ENCODE measurements at regions not wholly inside any gene's neighbourhood (a gene's known extent, or its start where the extent isn't known, plus 50 kb on each side); places are given as distances from the start of the nearest gene placed in this dataset.

- 15% methylated on average over 1 of the region's 1 CpG for WGBS
- intact Hi-C loops (cut with DNase I), result no loop called here
- DNase-seq (peak in 1 of 3 donors; percentile 34), ATAC-seq (peak; percentile 86 to 89)
- Histone ChIP-seq H3K4me3 (ENCODE audit: low read length) (no peak overlapping the region), H3K4me1 (ENCODE audit: control insufficient read depth, insufficient read depth, low read length) (peaks cover 2% of the 10 kb centered on the region), H3K27ac (ENCODE audit: low read length) (no peak overlapping the region), H3K27me3 (ENCODE audit: control insufficient read depth, insufficient read depth) (no peaks in the 10 kb centered on the region), H3K9me3 (ENCODE audit: control insufficient read depth, low read length) (no peaks in the 10 kb centered on the region)
Observed at GRCh38 chr14:34258318-34258717, 203.7 kb downstream of the SPTSSA start.

- DNase-seq, result no peak
- no peak for ATAC-seq
- Histone ChIP-seq H3K9me3 (ENCODE audit: control insufficient read depth, low read length) (no peaks in the 10 kb centered on the region), H3K27ac (ENCODE audit: low read length) (no peak overlapping the region), H3K27me3 (ENCODE audit: control insufficient read depth, insufficient read depth) (no peaks in the 10 kb centered on the region), H3K4me3 (ENCODE audit: low read length) (no peak overlapping the region), H3K4me1 (ENCODE audit: control insufficient read depth, insufficient read depth, low read length) (peaks cover 2% of the 10 kb centered on the region)
- 83% methylated on average over 4 of the region's 4 CpGs for WGBS
- intact Hi-C loops (cut with DNase I), result no loop called here
Observed at GRCh38 chr14:34257505-34257904, 204.5 kb downstream of the SPTSSA start.

DNA sequence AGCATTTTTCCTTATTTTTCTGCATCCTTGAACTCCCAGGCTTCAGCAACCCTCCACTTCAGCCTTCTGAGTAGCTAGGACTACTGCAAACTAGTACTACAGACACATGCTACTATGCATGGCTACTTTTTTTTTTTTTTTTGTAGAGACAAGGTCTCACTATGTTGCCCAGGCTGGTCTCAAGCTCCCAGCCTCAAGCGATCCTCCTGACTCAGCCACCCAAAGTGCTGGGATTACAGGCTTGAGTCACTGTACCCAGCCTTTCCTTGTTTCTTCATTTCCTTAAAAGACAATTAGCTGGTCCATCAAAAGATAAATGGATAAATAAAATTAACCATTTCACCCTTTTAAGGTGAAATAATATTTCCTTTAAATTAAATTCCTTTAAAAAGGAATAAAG is 205.8 kb downstream of the SPTSSA start:
- 97% methylated on average over 1 of the region's 1 CpG for WGBS
- no peak for ATAC-seq
- Histone ChIP-seq H3K27me3 (ENCODE audit: control insufficient read depth, insufficient read depth) (no peaks in the 10 kb centered on the region), H3K27ac (ENCODE audit: low read length) (no peak overlapping the region), H3K4me1 (ENCODE audit: control insufficient read depth, insufficient read depth, low read length) (peaks cover 4% of the 10 kb centered on the region), H3K4me3 (ENCODE audit: low read length) (no peak overlapping the region), H3K9me3 (ENCODE audit: control insufficient read depth, low read length) (no peaks in the 10 kb centered on the region)
- intact Hi-C loops (cut with DNase I), result no loop called here
- DNase-seq, result no peak

GRCh38 chr14:34254571-34254970 is 207.5 kb downstream of the SPTSSA start:
- WGBS, result 73% methylated on average over 5 of the region's 5 CpGs
- no peaks in the 10 kb centered on the region for H3K9me3 ChIP-seq (ENCODE audit: control insufficient read depth, low read length)
- ATAC-seq (no peak), DNase-seq (no peak)
- H3K4me1 ChIP-seq (ENCODE audit: control insufficient read depth, insufficient read depth, low read length), result peaks cover 7% of the 10 kb centered on the region
- no peaks in the 10 kb centered on the region for H3K27me3 ChIP-seq (ENCODE audit: control insufficient read depth, insufficient read depth)
- H3K27ac ChIP-seq (ENCODE audit: low read length), result no peak overlapping the region
- intact Hi-C loops (cut with DNase I), result no loop called here
- H3K4me3 ChIP-seq (ENCODE audit: low read length), result no peak overlapping the region

GRCh38 chr14:34254031-34254430 is 208.0 kb downstream of the SPTSSA start:
- Histone ChIP-seq H3K4me3 (ENCODE audit: low read length) (no peak overlapping the region), H3K4me1 (ENCODE audit: control insufficient read depth, insufficient read depth, low read length) (peaks cover 7% of the 10 kb centered on the region), H3K27me3 (ENCODE audit: control insufficient read depth, insufficient read depth) (no peaks in the 10 kb centered on the region), H3K9me3 (ENCODE audit: control insufficient read depth, low read length) (no peaks in the 10 kb centered on the region), H3K27ac (ENCODE audit: low read length) (no peak overlapping the region)
- no peak for ATAC-seq
- DNase-seq, result no peak
- intact Hi-C loops (cut with DNase I), result no loop called here
- WGBS, result 96% methylated on average over 1 of the region's 1 CpG

- no peak overlapping the region for H3K4me3 ChIP-seq (ENCODE audit: low read length)
- H3K9me3 ChIP-seq (ENCODE audit: control insufficient read depth, low read length), result no peaks in the 10 kb centered on the region
- intact Hi-C loops (cut with DNase I), result no loop called here
- DNase-seq (no peak), ATAC-seq (peak; percentile 33 to 53)
- H3K4me1 ChIP-seq (ENCODE audit: control insufficient read depth, insufficient read depth, low read length), result peaks cover 5% of the 10 kb centered on the region
- H3K27ac ChIP-seq (ENCODE audit: low read length), result no peak overlapping the region
- WGBS, result 65% methylated on average over 2 of the region's 2 CpGs
- H3K27me3 ChIP-seq (ENCODE audit: control insufficient read depth, insufficient read depth), result no peaks in the 10 kb centered on the region
Observed at GRCh38 chr14:34252227-34252626, 209.8 kb downstream of the SPTSSA start.

DNA sequence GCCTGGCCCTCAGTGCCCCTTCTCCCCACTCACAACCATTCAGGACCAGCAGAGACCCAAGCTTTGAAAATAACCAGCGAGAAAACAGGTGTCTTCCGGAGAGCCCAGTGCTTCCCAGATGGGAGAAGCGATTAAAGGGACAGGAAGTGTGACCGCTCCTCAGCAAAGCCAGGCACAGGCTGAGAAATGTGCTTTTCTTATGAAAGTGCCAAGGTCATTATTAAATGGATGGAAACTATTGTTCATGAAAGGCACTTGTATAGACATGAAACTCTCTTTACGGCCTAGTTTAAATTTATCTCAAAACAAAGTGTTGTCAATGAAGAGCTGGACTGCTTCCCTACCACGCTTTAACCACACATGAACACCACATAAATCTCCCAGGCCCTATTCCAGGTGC is 210.4 kb downstream of the SPTSSA start:
- intact Hi-C loops (cut with DNase I), result no loop called here
- Histone ChIP-seq H3K4me1 (ENCODE audit: control insufficient read depth, insufficient read depth, low read length) (peaks cover 8% of the 10 kb centered on the region), H3K27ac (ENCODE audit: low read length) (no peak overlapping the region), H3K9me3 (ENCODE audit: control insufficient read depth, low read length) (no peaks in the 10 kb centered on the region), H3K4me3 (ENCODE audit: low read length) (no peak overlapping the region), H3K27me3 (ENCODE audit: control insufficient read depth, insufficient read depth) (no peaks in the 10 kb centered on the region)
- ATAC-seq, result peak in 1 of 2 donors; percentile 48
- WGBS, result 62% methylated on average over 6 of the region's 6 CpGs
- DNase-seq, result no peak

DNA sequence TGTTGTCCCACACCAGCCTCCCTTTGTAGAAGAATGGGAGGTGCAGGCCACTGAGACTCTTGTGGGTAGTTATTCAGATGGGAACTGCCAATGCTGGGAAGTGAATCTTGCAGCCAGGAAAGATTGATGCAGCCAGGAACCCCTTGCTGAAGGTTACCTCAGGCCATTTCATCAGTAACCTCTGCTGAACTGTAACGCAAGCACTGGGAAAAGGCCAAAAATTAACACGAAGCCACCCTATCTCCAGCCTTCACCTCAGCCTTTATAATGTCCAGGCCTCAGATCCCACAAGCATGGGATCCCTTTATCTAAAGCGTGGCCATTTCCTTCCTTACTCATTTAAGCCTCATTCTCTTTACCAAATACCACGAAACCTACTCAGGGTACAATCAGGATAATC is 211.1 kb downstream of the SPTSSA start:
- ATAC-seq (peak; percentile 45 to 74), DNase-seq (no peak)
- intact Hi-C loops (cut with DNase I), result no loop called here
- peak overlapping the region; percentile 17 for H3K27ac ChIP-seq (ENCODE audit: low read length)
- H3K4me1 ChIP-seq (ENCODE audit: control insufficient read depth, insufficient read depth, low read length), result peaks cover 8% of the 10 kb centered on the region
- no peaks in the 10 kb centered on the region for H3K9me3 ChIP-seq (ENCODE audit: control insufficient read depth, low read length)
- 52% methylated on average over 4 of the region's 4 CpGs for WGBS
- no peaks in the 10 kb centered on the region for H3K27me3 ChIP-seq (ENCODE audit: control insufficient read depth, insufficient read depth)
- no peak overlapping the region for H3K4me3 ChIP-seq (ENCODE audit: low read length)

DNA sequence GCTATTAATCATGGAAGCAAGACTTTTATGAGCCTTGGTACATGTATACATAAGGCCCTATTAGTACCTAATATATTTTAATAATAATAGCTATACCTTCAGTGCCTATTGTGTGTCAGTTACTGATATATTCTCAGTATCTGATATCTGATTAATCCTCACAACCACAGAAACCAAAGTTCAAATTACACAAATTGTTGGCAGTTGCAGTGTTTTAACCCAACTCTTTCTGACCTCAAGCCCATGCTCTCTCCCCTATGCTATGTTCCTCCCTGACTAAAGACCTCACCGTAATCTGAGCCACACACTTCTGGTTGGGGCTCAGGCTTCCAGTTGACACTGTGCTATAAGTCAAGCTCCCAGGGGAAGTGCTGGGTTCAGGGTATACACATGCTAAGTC is 214.4 kb downstream of the SPTSSA start:
- Histone ChIP-seq H3K9me3 (ENCODE audit: control insufficient read depth, low read length) (no peaks in the 10 kb centered on the region), H3K4me1 (ENCODE audit: control insufficient read depth, insufficient read depth, low read length) (peaks cover 8% of the 10 kb centered on the region), H3K27ac (ENCODE audit: low read length) (no peak overlapping the region), H3K27me3 (ENCODE audit: control insufficient read depth, insufficient read depth) (no peaks in the 10 kb centered on the region), H3K4me3 (ENCODE audit: low read length) (no peak overlapping the region)
- 50% methylated on average over 1 of the region's 1 CpG for WGBS
- intact Hi-C loops (cut with DNase I), result no loop called here
- DNase-seq (no peak), ATAC-seq (no peak)

- ATAC-seq, result no peak
- 65% methylated on average over 4 of the region's 4 CpGs for WGBS
- no peak for DNase-seq
- Histone ChIP-seq H3K4me3 (ENCODE audit: low read length) (no peak overlapping the region), H3K27ac (ENCODE audit: low read length) (no peak overlapping the region), H3K4me1 (ENCODE audit: control insufficient read depth, insufficient read depth, low read length) (peaks cover 10% of the 10 kb centered on the region), H3K9me3 (ENCODE audit: control insufficient read depth, low read length) (no peaks in the 10 kb centered on the region), H3K27me3 (ENCODE audit: control insufficient read depth, insufficient read depth) (no peaks in the 10 kb centered on the region)
- intact Hi-C loops (cut with DNase I), result no loop called here
Observed at GRCh38 chr14:34246206-34246605, 215.8 kb downstream of the SPTSSA start.

DNA sequence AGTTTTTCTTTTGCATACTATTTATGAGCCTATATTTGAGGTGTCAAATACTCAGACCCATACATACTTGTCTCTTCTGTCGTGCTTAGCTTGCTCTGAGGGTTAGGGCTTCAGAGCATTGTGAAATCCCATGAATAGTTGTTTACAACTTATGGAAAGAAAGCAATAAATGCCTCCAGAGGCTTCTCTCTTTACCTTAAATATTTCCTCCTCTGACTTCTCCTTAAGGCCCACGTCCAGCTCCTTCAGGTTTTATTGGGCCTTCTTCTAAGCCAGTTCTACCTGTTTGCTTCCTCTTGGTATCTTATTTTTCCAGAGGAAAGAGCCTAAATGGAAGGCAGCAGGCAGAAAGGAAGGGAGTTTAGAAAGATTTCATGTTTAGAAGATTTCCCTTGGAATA is 218.6 kb downstream of the SPTSSA start:
- Histone ChIP-seq H3K27ac (ENCODE audit: low read length) (no peak overlapping the region), H3K27me3 (ENCODE audit: control insufficient read depth, insufficient read depth) (no peaks in the 10 kb centered on the region), H3K4me3 (ENCODE audit: low read length) (no peak overlapping the region), H3K4me1 (ENCODE audit: control insufficient read depth, insufficient read depth, low read length) (peaks cover 7% of the 10 kb centered on the region), H3K9me3 (ENCODE audit: control insufficient read depth, low read length) (no peaks in the 10 kb centered on the region)
- WGBS, result 75% methylated on average over 2 of the region's 2 CpGs
- intact Hi-C loops (cut with DNase I), result no loop called here
- DNase-seq, result no peak
- ATAC-seq, result no peak

- intact Hi-C loops (cut with DNase I), result no loop called here
- H3K9me3 ChIP-seq (ENCODE audit: control insufficient read depth, low read length), result no peaks in the 10 kb centered on the region
- H3K27me3 ChIP-seq (ENCODE audit: control insufficient read depth, insufficient read depth), result no peaks in the 10 kb centered on the region
- H3K27ac ChIP-seq (ENCODE audit: low read length), result no peak overlapping the region
- ATAC-seq (no peak), DNase-seq (no peak)
- 83% methylated on average over 1 of the region's 1 CpG for WGBS
- H3K4me1 ChIP-seq (ENCODE audit: control insufficient read depth, insufficient read depth, low read length), result peaks cover 7% of the 10 kb centered on the region
- no peak overlapping the region for H3K4me3 ChIP-seq (ENCODE audit: low read length)
Observed at GRCh38 chr14:34243001-34243400, 219.0 kb downstream of the SPTSSA start.
